GF-D8 (cell line): ENCODE measurements at regions not wholly inside any gene's neighbourhood (a gene's known extent, or its start where the extent isn't known, plus 50 kb on each side); places are given as distances from the start of the nearest gene placed in this dataset.

Source experiments
- DNase-seq: peaks from one replicate; lab custom pipeline; 2025; lab: John Stamatoyannopoulos, UW

- DNase-seq = no peak
Observed at GRCh38 chr20:51266353-51266752, 243.4 kb upstream of the KCNG1 start.

GRCh38 chr20:51265361-51265760 lies 242.5 kb upstream of the KCNG1 start:
- no peak for DNase-seq

- DNase-seq = no peak
Observed at GRCh38 chr20:51262240-51262639, 239.3 kb upstream of the KCNG1 start.

GRCh38 chr20:51259455-51259854 lies 236.5 kb upstream of the KCNG1 start:
- DNase-seq = no peak

GRCh38 chr20:51258582-51259165 lies 235.8 kb upstream of the KCNG1 start:
- no peak for DNase-seq

- DNase-seq = no peak
Observed at GRCh38 chr20:51255417-51255816, 232.5 kb upstream of the KCNG1 start.

GRCh38 chr20:51253280-51253679 lies 230.4 kb upstream of the KCNG1 start:
- no peak for DNase-seq

GRCh38 chr20:51249781-51250180 lies 226.9 kb upstream of the KCNG1 start:
- no peak for DNase-seq

- no peak for DNase-seq
Observed at GRCh38 chr20:51249215-51249614, 226.3 kb upstream of the KCNG1 start.

- no peak for DNase-seq
Observed at GRCh38 chr20:51244466-51244865, 221.6 kb upstream of the KCNG1 start.

- DNase-seq = no peak
Observed at GRCh38 chr20:51238675-51239305, 215.9 kb upstream of the KCNG1 start.

GRCh38 chr20:51237791-51238190 lies 214.9 kb upstream of the KCNG1 start:
- no peak for DNase-seq

GRCh38 chr20:51237278-51237677 lies 214.4 kb upstream of the KCNG1 start:
- peak; percentile 13 for DNase-seq

GRCh38 chr20:51236421-51236820 lies 213.5 kb upstream of the KCNG1 start:
- DNase-seq = no peak

- DNase-seq = no peak
Observed at GRCh38 chr20:51233345-51233744, 210.4 kb upstream of the KCNG1 start.

- DNase-seq = no peak
Observed at GRCh38 chr20:51230727-51231126, 207.8 kb upstream of the KCNG1 start.

- no peak for DNase-seq
Observed at GRCh38 chr20:51228763-51229162, 205.9 kb upstream of the KCNG1 start.

GRCh38 chr20:51227744-51228143 lies 204.8 kb upstream of the KCNG1 start:
- no peak for DNase-seq

GRCh38 chr20:51223183-51223720 lies 200.3 kb upstream of the KCNG1 start:
- no peak for DNase-seq

- no peak for DNase-seq
Observed at GRCh38 chr20:51221791-51222408, 199.0 kb upstream of the KCNG1 start.

GRCh38 chr20:51221103-51221502 lies 198.2 kb upstream of the KCNG1 start:
- DNase-seq = no peak

GRCh38 chr20:51220293-51220706 lies 197.4 kb upstream of the KCNG1 start:
- no peak for DNase-seq

GRCh38 chr20:51219544-51219943 lies 196.6 kb upstream of the KCNG1 start:
- no peak for DNase-seq
